IPS DF 19.7 (cell line): ENCODE measurements at regions not wholly inside any gene's neighbourhood (a gene's known extent, or its start where the extent isn't known, plus 50 kb on each side); places are given as distances from the start of the nearest gene placed in this dataset.
"Not testable (repeated sequence)": the region's sequence is repeated elsewhere in the genome, so short reads cannot be mapped to it uniquely, and the experiment has no call there.

ENCODE experiments used
- DNase-seq: peaks from one replicate; pipeline ENCODE4 v3.0.0-alpha.2; 2013; ENCODE audit warnings: low read depth, low spot score

DNA sequence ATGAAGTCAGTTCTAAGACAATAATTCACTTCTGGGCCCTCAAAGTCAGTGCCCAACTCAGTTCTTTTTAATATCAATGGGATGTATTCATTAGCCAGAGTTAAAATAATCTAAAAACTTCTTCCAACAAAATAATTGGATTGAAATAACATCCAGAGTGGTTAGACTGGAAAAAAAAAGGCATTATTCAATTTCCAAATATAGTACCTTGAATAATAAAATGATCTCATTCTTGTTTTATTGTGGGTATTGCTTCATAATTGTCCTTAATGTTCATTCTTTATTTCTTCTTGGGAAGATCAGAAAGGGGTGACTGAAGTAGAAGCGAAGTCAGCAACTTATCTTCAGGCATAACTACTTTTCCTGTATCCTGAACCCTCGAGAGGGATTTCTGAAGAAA, 85.1 kb upstream of the JARID2 start:
- DNase-seq, result no peak

DNA sequence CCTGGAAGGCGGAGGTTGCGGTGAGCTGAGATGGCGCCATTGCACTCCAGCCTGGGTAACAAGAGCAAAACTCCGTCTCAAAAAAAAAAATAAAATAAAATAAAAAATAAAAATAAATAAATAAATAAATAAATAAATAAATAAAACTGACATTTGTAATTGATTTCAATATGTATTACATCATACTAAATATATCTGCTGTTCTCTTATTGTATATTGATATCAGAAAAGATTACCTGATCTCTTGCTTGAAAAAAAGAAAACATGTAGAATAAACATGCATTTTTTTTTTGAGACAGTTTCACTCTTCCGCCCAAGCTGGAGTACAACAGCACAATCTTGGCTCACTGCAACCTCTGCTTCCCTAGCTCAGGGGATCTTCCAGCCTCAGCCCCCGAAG, 81.0 kb upstream of the JARID2 start:
- DNase-seq, result not testable (repeated sequence)

GRCh38 chr6:15166121-15166520, 79.7 kb upstream of the JARID2 start:
- DNase-seq, result no peak

DNA sequence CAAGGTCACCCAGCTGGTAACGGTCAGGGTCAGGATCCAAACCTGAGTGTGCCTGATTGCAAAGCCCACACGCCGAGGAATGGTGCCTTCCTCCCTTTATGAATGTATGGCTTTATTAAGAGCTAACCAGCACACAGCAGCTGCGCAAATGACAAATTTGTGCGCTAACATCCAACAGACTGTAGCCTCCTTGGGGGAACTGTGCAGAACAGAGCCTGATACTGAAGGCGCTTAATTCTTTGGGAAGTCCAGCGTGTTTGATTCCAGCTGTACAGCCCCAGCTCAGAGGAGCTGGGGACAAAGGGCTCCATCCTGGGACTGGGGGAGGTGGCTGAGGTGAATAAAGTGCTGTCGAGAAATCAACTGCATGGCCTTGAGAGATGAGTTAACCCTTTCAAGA, 75.7 kb upstream of the JARID2 start:
- DNase-seq, result no peak

DNA sequence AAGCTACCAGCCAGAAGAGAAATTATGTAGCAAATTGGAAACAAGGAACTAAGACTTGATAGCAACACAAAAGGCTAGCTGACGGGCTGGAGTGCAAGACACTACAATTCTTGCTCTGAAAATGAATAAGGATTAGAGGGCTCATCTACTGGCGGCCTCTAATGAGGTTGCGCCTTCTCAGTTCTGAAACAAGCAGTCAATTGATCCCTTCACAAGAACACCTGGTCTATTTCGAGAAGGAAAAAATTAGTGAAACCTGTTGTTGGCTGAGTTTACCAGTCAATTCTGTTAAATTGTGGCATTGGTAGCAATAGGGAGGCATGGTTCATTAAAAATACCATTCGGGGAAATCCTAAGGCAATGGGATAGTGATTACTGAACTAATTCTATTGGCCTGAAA, 74.8 kb upstream of the JARID2 start:
- DNase-seq, result no peak

DNA sequence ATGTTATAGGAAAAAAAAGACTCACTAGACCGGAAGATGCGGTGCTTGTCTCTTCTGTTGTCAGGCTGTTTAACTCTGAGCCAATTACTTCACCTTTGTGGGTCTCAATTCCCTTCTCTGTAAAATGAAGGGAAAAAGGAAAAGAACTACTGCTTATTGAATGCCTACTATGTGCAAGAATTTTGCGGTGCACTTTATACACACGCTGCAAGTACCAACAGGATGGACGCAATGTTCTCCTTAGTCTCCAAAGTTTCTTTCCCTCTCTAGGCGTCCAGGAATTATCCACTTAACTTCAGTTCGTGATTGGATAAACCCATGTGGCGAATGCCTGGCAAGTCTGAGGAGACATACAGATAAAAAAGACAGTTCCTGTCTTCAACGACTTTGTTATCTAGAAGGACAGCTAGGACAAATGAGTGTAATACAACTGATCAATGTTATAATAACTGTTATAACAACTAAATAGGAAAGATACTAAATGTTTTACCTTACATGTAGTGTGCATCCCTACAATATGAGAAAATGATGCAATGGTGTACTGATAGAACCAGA, 69.0 kb upstream of the JARID2 start:
- DNase-seq, result no peak

- no peak for DNase-seq
Measured at GRCh38 chr6:15183979-15184378, 61.9 kb upstream of the JARID2 start.

GRCh38 chr6:15184441-15184861, 61.4 kb upstream of the JARID2 start:
- DNase-seq, result no peak

DNA sequence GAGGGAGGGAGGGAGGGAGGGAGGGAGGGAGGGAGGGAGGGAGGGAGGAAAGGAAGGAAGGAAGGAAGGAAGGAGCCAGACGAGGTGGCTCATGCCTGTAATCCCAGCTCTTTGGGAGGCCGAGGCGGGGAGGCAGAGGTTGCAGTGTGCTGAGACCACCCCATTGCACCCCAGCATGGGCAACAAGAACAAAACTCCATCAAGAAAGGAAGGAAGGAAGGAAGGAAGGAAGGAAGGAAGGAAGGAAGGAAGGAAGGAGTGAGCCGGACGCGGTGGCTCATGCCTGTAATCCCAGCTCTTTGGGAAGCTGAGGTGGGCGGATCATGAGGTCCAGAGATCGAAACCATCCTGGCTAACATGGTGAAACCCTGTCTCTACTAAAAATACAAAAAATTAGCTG, 60.8 kb upstream of the JARID2 start:
- not testable (repeated sequence) for DNase-seq

DNA sequence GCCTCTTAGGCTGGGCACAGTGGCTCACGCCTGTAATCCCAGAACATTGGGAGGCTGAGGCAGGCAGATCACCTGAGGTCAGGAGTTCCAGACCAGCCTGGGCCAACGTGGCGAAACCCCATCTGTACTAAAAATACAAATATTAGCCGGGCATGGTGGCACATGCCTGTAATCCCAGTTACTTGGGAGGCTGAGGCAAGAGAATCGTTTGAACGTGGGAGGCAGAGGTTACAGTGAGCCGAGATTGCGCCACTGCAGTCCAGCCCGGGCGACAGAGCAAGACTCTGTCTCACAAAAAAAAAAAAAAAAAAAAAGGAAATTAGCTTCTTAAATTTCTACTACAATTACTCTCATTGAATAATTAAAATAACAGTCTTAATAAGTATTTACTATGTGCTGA, 52.4 kb upstream of the JARID2 start:
- DNase-seq, result not testable (repeated sequence)

- DNase-seq, result no peak
Measured at GRCh38 chr6:15194453-15194852, 51.4 kb upstream of the JARID2 start.
